Activated B cell treated with CpG ODN at 0.5 μM for 24 hours (primary cell): ENCODE measurements at regions not wholly inside any gene's neighbourhood (a gene's known extent, or its start where the extent isn't known, plus 50 kb on each side); places are given as distances from the start of the nearest gene placed in this dataset.

ENCODE experiments used
- ATAC-seq: fragments of 200-7000 bp; cut with Tn5 transposase; one replicate; pipeline ENCODE4 v1.10.0; 2021; ENCODE audit warnings: low read depth, mild to moderate bottlenecking, moderate library complexity
- CTCF ChIA-PET: fragments of 350-600 bp; sonication (Branson Sonifier 250); formaldehyde crosslinking; loops from one replicate; lab custom pipeline; 2021; ENCODE audit warnings: antibody characterized with exemption; lab: Charles Lee
- POLR2A ChIA-PET: fragments of 350-600 bp; sonication (Branson Sonifier 250); formaldehyde crosslinking; loops from one replicate; lab custom pipeline; 2021; ENCODE audit warnings: antibody characterized with exemption; lab: Charles Lee
- DNase-seq: peaks from one replicate; pipeline ENCODE4 v3.0.0; 2022
- H3K27ac Mint-ChIP-seq: one replicate; pipeline ENCODE4 v1.8.0; 2020; ENCODE audit warnings: mixed read lengths
- H3K27me3 Mint-ChIP-seq: one replicate; pipeline ENCODE4 v1.8.0; 2021; ENCODE audit warnings: mixed read lengths
- H3K36me3 Mint-ChIP-seq: one replicate; pipeline ENCODE4 v1.8.0; 2021; ENCODE audit warnings: low read depth, mixed read lengths
- H3K4me1 Mint-ChIP-seq: one replicate; pipeline ENCODE4 v1.8.0; 2021; ENCODE audit warnings: mixed read lengths
- H3K4me3 Mint-ChIP-seq: one replicate; pipeline ENCODE4 v1.8.0; 2020; ENCODE audit warnings: mild to moderate bottlenecking, mixed read lengths
- H3K9me3 Mint-ChIP-seq: one replicate; pipeline ENCODE4 v1.8.0; 2020; ENCODE audit warnings: mixed read lengths
- CTCF ChIP-seq: fragments of 200-600 bp; IDR thresholded peaks from one replicate; pipeline ENCODE4 v1.8.0; 2022; ENCODE audit warnings: antibody characterized with exemption, mild to moderate bottlenecking
- intact Hi-C: fragments of 100-400 bp; cut with micrococcal nuclease; formaldehyde crosslinking; loops from one replicate; pipeline ENCODE4 v1.15.1; 2024

DNA sequence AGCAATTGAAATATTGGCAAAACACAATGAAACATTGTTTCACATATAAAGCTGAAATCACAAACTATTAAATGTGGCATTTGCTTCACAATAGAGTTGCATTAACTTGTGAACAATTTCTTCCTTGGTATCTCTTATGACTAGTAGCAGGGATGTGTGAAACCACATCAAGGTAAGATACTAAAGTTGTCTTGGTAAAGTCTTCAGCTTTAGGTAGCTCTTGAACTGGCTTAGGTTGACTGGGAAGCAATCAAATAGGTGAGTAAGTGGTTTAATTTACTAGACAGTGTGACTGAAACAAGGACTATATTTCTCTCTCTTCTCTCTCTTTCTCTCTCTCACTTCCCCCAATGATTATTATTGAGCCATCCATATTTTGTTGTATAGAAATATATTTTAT lies 141.5 kb upstream of the KCNK2 start:
- H3K9me3 Mint-ChIP-seq: no peaks in the 10 kb centered on the region
- CTCF ChIA-PET: no interaction called here
- H3K27me3 Mint-ChIP-seq: no peaks in the 10 kb centered on the region
- H3K4me1 Mint-ChIP-seq: no peaks in the 10 kb centered on the region
- no peaks in the 10 kb centered on the region for H3K36me3 Mint-ChIP-seq
- no peak for TF ChIP-seq CTCF
- ATAC-seq (no peak), DNase-seq (no peak)
- POLR2A ChIA-PET: no interaction called here
- intact Hi-C loops: no loop called here
- no peak overlapping the region for H3K27ac Mint-ChIP-seq
- no peak overlapping the region for H3K4me3 Mint-ChIP-seq

- ChIA-PET POLR2A (no interaction called here), CTCF (no interaction called here)
- H3K27me3 Mint-ChIP-seq: no peaks in the 10 kb centered on the region
- no peak overlapping the region for H3K4me3 Mint-ChIP-seq
- no peaks in the 10 kb centered on the region for H3K36me3 Mint-ChIP-seq
- H3K4me1 Mint-ChIP-seq: no peaks in the 10 kb centered on the region
- intact Hi-C loops: no loop called here
- DNase-seq (no peak), ATAC-seq (no peak)
- TF ChIP-seq CTCF: no peak
- H3K27ac Mint-ChIP-seq: no peak overlapping the region
- peaks cover 4% of the 10 kb centered on the region for H3K9me3 Mint-ChIP-seq
These were observed 139.5 kb upstream of the KCNK2 start for GRCh38 chr1:214943054-214943453.

DNA sequence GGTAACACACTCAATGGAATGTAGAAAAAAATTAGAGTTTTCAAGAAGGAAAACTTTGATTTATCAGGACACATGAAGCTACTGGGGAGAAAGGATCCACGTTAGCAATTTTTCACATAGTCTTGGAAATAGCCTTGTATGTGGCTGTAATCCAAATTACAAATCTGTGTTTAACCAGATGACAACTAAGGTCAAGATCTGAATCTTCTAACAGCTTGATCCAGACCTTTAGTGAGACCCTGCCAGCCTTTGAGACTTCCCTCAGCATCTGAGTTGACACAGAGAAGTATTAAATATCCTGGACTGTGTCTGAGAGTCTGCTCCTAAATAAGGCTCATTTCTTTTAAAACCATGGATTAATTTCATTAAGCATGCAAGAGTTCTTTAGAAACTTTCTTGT lies 135.9 kb upstream of the KCNK2 start:
- Mint-ChIP-seq H3K27ac (no peak overlapping the region), H3K9me3 (peaks cover 5% of the 10 kb centered on the region), H3K36me3 (no peaks in the 10 kb centered on the region), H3K27me3 (no peaks in the 10 kb centered on the region), H3K4me3 (no peak overlapping the region), H3K4me1 (no peaks in the 10 kb centered on the region)
- intact Hi-C loops: no loop called here
- CTCF ChIA-PET: no interaction called here
- POLR2A ChIA-PET: no interaction called here
- ATAC-seq: no peak
- no peak for DNase-seq
- no peak for TF ChIP-seq CTCF

GRCh38 chr1:214952648-214953047 lies 129.9 kb upstream of the KCNK2 start:
- no peak for DNase-seq
- no peaks in the 10 kb centered on the region for H3K4me1 Mint-ChIP-seq
- ChIA-PET POLR2A (no interaction called here), CTCF (no interaction called here)
- intact Hi-C loops: no loop called here
- TF ChIP-seq CTCF: no peak
- H3K36me3 Mint-ChIP-seq: no peaks in the 10 kb centered on the region
- H3K27me3 Mint-ChIP-seq: no peaks in the 10 kb centered on the region
- H3K4me3 Mint-ChIP-seq: no peak overlapping the region
- no peak for ATAC-seq
- H3K9me3 Mint-ChIP-seq: peaks cover 5% of the 10 kb centered on the region
- no peak overlapping the region for H3K27ac Mint-ChIP-seq

- CTCF ChIA-PET: no interaction called here
- no peak overlapping the region for H3K27ac Mint-ChIP-seq
- POLR2A ChIA-PET: no interaction called here
- H3K4me1 Mint-ChIP-seq: no peaks in the 10 kb centered on the region
- no peaks in the 10 kb centered on the region for H3K27me3 Mint-ChIP-seq
- no peak overlapping the region for H3K4me3 Mint-ChIP-seq
- ATAC-seq (no peak), DNase-seq (no peak)
- no peaks in the 10 kb centered on the region for H3K36me3 Mint-ChIP-seq
- no peaks in the 10 kb centered on the region for H3K9me3 Mint-ChIP-seq
- intact Hi-C loops: no loop called here
- no peak for TF ChIP-seq CTCF
These were observed 128.5 kb upstream of the KCNK2 start for GRCh38 chr1:214953901-214954616.
